HepG2 (cell line): ENCODE measurements at regions not wholly inside any gene's neighbourhood (a gene's known extent, or its start where the extent isn't known, plus 50 kb on each side); places are given as distances from the start of the nearest gene placed in this dataset.

Experiments
- ATAC-seq: fragments of 200-7000 bp; cut with Tn5 transposase; 3 replicates; pipeline ENCODE4 v1.9.1; 2020; ENCODE audit warnings: mild to moderate bottlenecking, moderate library complexity
- BruUV-seq: library from RNA; stranded (reverse); fragments of 400-500 nt; replicated peaks from 2 replicates; lab custom pipeline; 2021; lab: Mats Ljungman, UMichigan
- CTCF ChIA-PET: fragments of 300-600 bp; formaldehyde crosslinking; extraction: SDS; loops from one replicate; lab custom pipeline; 2021; ENCODE audit warnings: low total read pairs, inconsistent platforms, low intra/inter-chr PET ratio; lab: Yijun Ruan, JAX
- POLR2A ChIA-PET: fragments of 350-600 bp; sonication (Branson Sonifier 250); formaldehyde crosslinking; loops from one replicate; lab custom pipeline; 2020; ENCODE audit warnings: antibody characterized with exemption, inconsistent platforms; lab: Yijun Ruan, JAX
- DNase-seq: peaks from one replicate; pipeline ENCODE4 v3.0.0-alpha.2; 2015; ENCODE audit warnings: low spot score
- FAIRE-seq: peaks from 3 replicates; lab custom pipeline; 2011; peaks lifted over from hg19 to GRCh38; lab: Jason Lieb, UNC
- H2AFZ ChIP-seq: one replicate; pipeline ENCODE4 v1.6.1; 2011; ENCODE audit warnings: low read length, inconsistent platforms
- H3K27ac ChIP-seq: fragments of 300-600 bp; 3 replicates; pipeline ENCODE4 v1.8.0; 2011; ENCODE audit warnings: mixed run types, mild to moderate bottlenecking, mixed read lengths, low read length, inconsistent platforms; ENCODE audit not compliant: insufficient read depth; ENCODE audit errors: extremely low read length
- H3K27me3 ChIP-seq, 2 experiments: fragments of 200-600 bp in 1 of 2; 2 replicates in 1 of 2; 3 replicates in 1 of 2; pipeline versions ENCODE4 v1.6.0 to v1.8.0; 2011; ENCODE audit warnings: low read length in 2 of 2, mild to moderate bottlenecking in 2 of 2, moderate library complexity in 2 of 2, inconsistent platforms in 1 of 2; ENCODE audit not compliant: insufficient read depth in 2 of 2, control insufficient read depth in 1 of 2
- H3K36me3 ChIP-seq, 2 experiments: fragments of 200-600 bp in 1 of 2; replicated peaks in 1 of 2; 2 replicates in 1 of 2; 3 replicates in 1 of 2; pipeline versions ENCODE4 v1.5.1 to v1.8.0; 2011; ENCODE audit warnings: low read length in 2 of 2, inconsistent platforms in 1 of 2; ENCODE audit not compliant: insufficient read depth in 2 of 2, control insufficient read depth in 1 of 2
- H3K4me1 ChIP-seq: 2 replicates; pipeline ENCODE4 v1.5.1; 2012; ENCODE audit warnings: low read length, inconsistent platforms; ENCODE audit not compliant: insufficient read depth
- H3K4me2 ChIP-seq: 2 replicates; pipeline ENCODE4 v1.6.0; 2011; ENCODE audit warnings: low read depth, low read length, inconsistent platforms
- H3K4me3 ChIP-seq, 3 experiments: fragments of 200-600 bp in 1 of 3; sonication (generic), shearing (Covaris generic) in 1 of 3; replicated peaks in 1 of 3; 2 replicates each; pipeline ENCODE4 v1.5.1; 2011 to 2016; ENCODE audit warnings: low read length in 3 of 3, inconsistent platforms in 2 of 3, low read depth in 2 of 3, mild to moderate bottlenecking in 2 of 3, control low read depth in 1 of 3, mixed read lengths in 1 of 3; ENCODE audit not compliant: insufficient read depth in 1 of 3
- H3K79me2 ChIP-seq: one replicate; pipeline ENCODE4 v1.6.1; 2011; ENCODE audit warnings: low read length, inconsistent platforms; ENCODE audit not compliant: insufficient read depth
- H3K9ac ChIP-seq: 2 replicates; pipeline ENCODE4 v1.6.0; 2011; ENCODE audit warnings: mild to moderate bottlenecking, low read depth, low read length, inconsistent platforms; ENCODE audit not compliant: insufficient read depth
- H3K9me3 ChIP-seq: 2 replicates; pipeline ENCODE4 v1.5.1; 2012; ENCODE audit warnings: mild to moderate bottlenecking, low read length
- H4K20me1 ChIP-seq: 2 replicates; pipeline ENCODE4 v1.6.0; 2011; ENCODE audit warnings: inconsistent platforms, mild to moderate bottlenecking, low read length, moderate library complexity; ENCODE audit not compliant: insufficient read depth
- NFYC ChIP-seq: IDR thresholded peaks from 2 replicates; pipeline ENCODE4 v1.6.1; 2016; ENCODE audit warnings: missing genetic modification reagents, missing compliant biosample characterization
- PAWR ChIP-seq: sonication (generic); formaldehyde crosslinking; IDR thresholded peaks from 2 replicates; pipeline ENCODE4 v1.4.0; 2020; ENCODE audit warnings: missing genetic modification reagents, mild to moderate bottlenecking, borderline replicate concordance
- PITX1 ChIP-seq: sonication (generic); formaldehyde crosslinking; IDR thresholded peaks from 2 replicates; pipeline ENCODE4 v1.5.1; 2020; ENCODE audit warnings: mild to moderate bottlenecking, missing genetic modification reagents
- SIN3A ChIP-seq: IDR thresholded peaks from 2 replicates; pipeline ENCODE4 v1.6.1; 2011; ENCODE audit warnings: low read depth, mild to moderate bottlenecking, control low read depth, low read length, borderline replicate concordance
- ZMYM2 ChIP-seq: sonication (generic); formaldehyde crosslinking; IDR thresholded peaks from 2 replicates; pipeline ENCODE4 v1.8.0; 2022; ENCODE audit warnings: mild to moderate bottlenecking, missing genetic modification reagents
- ZNF496 ChIP-seq: sonication (generic); formaldehyde crosslinking; IDR thresholded peaks from 2 replicates; pipeline ENCODE4 v1.8.1; 2023; ENCODE audit warnings: mild to moderate bottlenecking, moderate library complexity, missing genetic modification reagents; ENCODE audit not compliant: insufficient replicate concordance
- ZNF556 ChIP-seq: sonication (generic); formaldehyde crosslinking; IDR thresholded peaks from 2 replicates; pipeline ENCODE4 v1.4.0; 2020; ENCODE audit warnings: mild to moderate bottlenecking, missing genetic modification reagents, borderline replicate concordance
- ZNF589 ChIP-seq: sonication (generic); formaldehyde crosslinking; conservative IDR thresholded peaks from 2 replicates; pipeline ENCODE4 v1.8.0; 2022; ENCODE audit warnings: mild to moderate bottlenecking, moderate library complexity, missing genetic modification reagents
- ZSCAN22 ChIP-seq: sonication (generic); formaldehyde crosslinking; IDR thresholded peaks from 2 replicates; pipeline ENCODE4 v1.4.0; 2020; ENCODE audit warnings: mild to moderate bottlenecking, missing genetic modification reagents
- WGBS: methylation state at CpG from one replicate; pipeline ENCODE4 v1.1.6; 2017; ENCODE audit warnings: low lambda C conversion rate; 5-methylcytosine and 5-hydroxymethylcytosine counted together
- in situ Hi-C: cut with HindIII; loops from 2 replicates; pipeline ENCODE4 v1.10.0; 2017; ENCODE audit warnings: low pct_unique_long_range_greater_than_20kb; ENCODE audit not compliant: extremely low pct_ligation_motif_present
- intact Hi-C: fragments of 100-400 bp; cut with micrococcal nuclease; formaldehyde crosslinking; loops from one replicate; pipeline ENCODE4 v1.10.0; 2022; ENCODE audit not compliant: unreplicated experiment
- TF ChIP-seq, protein P1 (sequence below): sonication (generic); formaldehyde crosslinking; IDR thresholded peaks from 2 replicates; pipeline ENCODE4 v1.4.0; 2020; ENCODE audit warnings: missing genetic modification reagents, mild to moderate bottlenecking, borderline replicate concordance
- TF ChIP-seq, protein P2 (sequence below): sonication (generic); formaldehyde crosslinking; IDR thresholded peaks from 2 replicates; pipeline ENCODE4 v1.8.1; 2023; ENCODE audit warnings: mild to moderate bottlenecking, missing genetic modification reagents

DNA sequence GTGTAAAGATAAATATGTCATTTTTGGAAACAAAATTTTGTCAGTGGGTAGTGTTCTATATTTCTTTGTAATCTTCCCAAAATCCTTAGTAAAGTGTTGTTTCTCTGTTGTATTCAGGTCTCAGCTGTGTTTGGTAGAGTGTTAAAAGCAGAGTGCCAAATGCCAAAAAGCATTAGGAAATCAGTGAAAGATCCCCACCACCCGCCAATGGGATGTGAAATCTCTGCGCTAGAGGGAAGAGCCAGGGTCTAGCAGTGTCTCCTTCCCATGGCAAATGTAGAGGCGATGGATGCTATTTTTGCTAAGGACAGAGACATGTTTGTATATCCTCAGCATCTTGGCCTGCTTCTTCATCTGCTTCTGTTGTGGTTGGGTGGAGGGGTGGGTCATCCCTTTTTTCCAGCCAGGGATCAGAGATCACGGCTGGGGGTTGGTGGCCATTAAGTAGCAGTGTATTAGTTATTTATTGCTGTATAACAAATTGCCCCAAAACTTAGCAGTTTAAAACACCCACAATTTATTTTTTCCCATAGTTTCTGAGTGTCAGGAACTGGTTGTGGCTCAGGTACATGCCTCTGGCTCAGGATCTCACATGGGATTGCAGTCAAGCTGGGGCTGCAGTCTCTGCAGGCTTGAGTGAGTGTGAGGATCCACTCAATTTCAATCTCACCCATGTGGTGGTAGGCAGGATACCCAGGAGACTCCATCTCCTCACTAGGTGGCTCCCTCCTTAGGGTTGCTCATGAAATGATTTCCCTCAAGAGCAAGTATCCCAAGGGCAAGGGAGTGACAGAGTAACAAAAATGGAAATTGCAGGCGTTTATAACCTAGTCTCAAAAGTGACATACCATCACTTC, 211.9 kb downstream of the MYCN start:
- 57% methylated on average over 5 of the region's 5 CpGs for WGBS
- Histone ChIP-seq H4K20me1 (no peaks in the 10 kb centered on the region), H3K79me2 (no peaks in the 10 kb centered on the region), H3K4me1 (no peaks in the 10 kb centered on the region), H3K4me3 (no peak overlapping the region), H2AFZ (no peak overlapping the region), H3K9ac (no peak overlapping the region), H3K9me3 (no peaks in the 10 kb centered on the region), H3K36me3 (no peaks in the 10 kb centered on the region), H3K27me3 (peaks cover 0 to 2% of the 10 kb centered on the region in 2 experiments; a peak in 1 of 5 replicates), H3K4me2 (no peak overlapping the region), H3K27ac (no peak overlapping the region)
- intact Hi-C loops (no loop called here), in situ Hi-C loops (no loop called here)
- no TSS peak for BruUV-seq
- FAIRE-seq = peak; percentile 15
- POLR2A ChIA-PET = no interaction called here
- CTCF ChIA-PET = no interaction called here
- no peak for TF ChIP-seq ZNF496 (CRISPR knock-in tag)
- TF ChIP-seq ZNF589 (CRISPR knock-in tag) = no peak
- TF ChIP-seq, protein P1, sequence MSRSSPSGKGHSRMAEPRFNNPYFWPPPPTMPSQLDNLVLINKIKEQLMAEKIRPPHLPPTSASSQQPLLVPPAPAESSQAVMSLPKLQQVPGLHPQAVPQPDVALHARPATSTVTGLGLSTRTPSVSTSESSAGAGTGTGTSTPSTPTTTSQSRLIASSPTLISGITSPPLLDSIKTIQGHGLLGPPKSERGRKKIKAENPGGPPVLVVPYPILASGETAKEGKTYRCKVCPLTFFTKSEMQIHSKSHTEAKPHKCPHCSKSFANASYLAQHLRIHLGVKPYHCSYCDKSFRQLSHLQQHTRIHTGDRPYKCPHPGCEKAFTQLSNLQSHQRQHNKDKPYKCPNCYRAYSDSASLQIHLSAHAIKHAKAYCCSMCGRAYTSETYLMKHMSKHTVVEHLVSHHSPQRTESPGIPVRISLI (CRISPR knock-in tag) = no peak
- no peak for TF ChIP-seq PAWR (CRISPR knock-in tag)
- TF ChIP-seq NFYC = no peak
- no peak for TF ChIP-seq ZSCAN22 (CRISPR knock-in tag)
- TF ChIP-seq, protein P2, sequence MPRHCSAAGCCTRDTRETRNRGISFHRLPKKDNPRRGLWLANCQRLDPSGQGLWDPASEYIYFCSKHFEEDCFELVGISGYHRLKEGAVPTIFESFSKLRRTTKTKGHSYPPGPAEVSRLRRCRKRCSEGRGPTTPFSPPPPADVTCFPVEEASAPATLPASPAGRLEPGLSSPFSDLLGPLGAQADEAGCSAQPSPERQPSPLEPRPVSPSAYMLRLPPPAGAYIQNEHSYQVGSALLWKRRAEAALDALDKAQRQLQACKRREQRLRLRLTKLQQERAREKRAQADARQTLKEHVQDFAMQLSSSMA (CRISPR knock-in tag) = no peak
- TF ChIP-seq SIN3A = no peak
- no peak for TF ChIP-seq ZMYM2 (CRISPR knock-in tag)
- TF ChIP-seq PITX1 (CRISPR knock-in tag) = no peak
- TF ChIP-seq ZNF556 (CRISPR knock-in tag) = no peak
- no peak for ATAC-seq
- DNase-seq = no peak
